NCI-H226 (cell line): ENCODE measurements at regions not wholly inside any gene's neighbourhood (a gene's known extent, or its start where the extent isn't known, plus 50 kb on each side); places are given as distances from the start of the nearest gene placed in this dataset.

Experiments used
- DNase-seq: peaks from one replicate; pipeline ENCODE4 v3.0.0-alpha.2; 2015

- no peak for DNase-seq
Observed at GRCh38 chr5:172568308-172568910, 72.7 kb upstream of the NEURL1B start.

- DNase-seq = no peak
Observed at GRCh38 chr5:172567843-172568242, 73.2 kb upstream of the NEURL1B start.

- no peak for DNase-seq
Observed at GRCh38 chr5:172567294-172567693, 73.8 kb upstream of the NEURL1B start.

GRCh38 chr5:172565931-172566665 lies 75.0 kb upstream of the NEURL1B start:
- no peak for DNase-seq

- DNase-seq = no peak
Observed at GRCh38 chr5:172565455-172565854, 75.6 kb upstream of the NEURL1B start.

- DNase-seq = no peak
Observed at GRCh38 chr5:172564883-172565282, 76.2 kb upstream of the NEURL1B start.

GRCh38 chr5:172564188-172564587 lies 76.9 kb upstream of the NEURL1B start:
- no peak for DNase-seq

GRCh38 chr5:172562443-172562842 lies 78.6 kb upstream of the NEURL1B start:
- no peak for DNase-seq

GRCh38 chr5:172561151-172561550 lies 79.9 kb upstream of the NEURL1B start:
- DNase-seq = no peak

- DNase-seq = peak; percentile 74
Observed at GRCh38 chr5:172559004-172559932, 81.8 kb upstream of the NEURL1B start.

- no peak for DNase-seq
Observed at GRCh38 chr5:172558076-172558976, 82.7 kb upstream of the NEURL1B start.

GRCh38 chr5:172556971-172557461 lies 84.0 kb upstream of the NEURL1B start:
- DNase-seq = no peak

- no peak for DNase-seq
Observed at GRCh38 chr5:172556262-172556661, 84.8 kb upstream of the NEURL1B start.

GRCh38 chr5:172554562-172554961 lies 86.5 kb upstream of the NEURL1B start:
- no peak for DNase-seq

GRCh38 chr5:172553903-172554302 lies 87.2 kb upstream of the NEURL1B start:
- DNase-seq = no peak

- DNase-seq = no peak
Observed at GRCh38 chr5:172553167-172553566, 87.9 kb upstream of the NEURL1B start.

GRCh38 chr5:172550996-172551395 lies 90.1 kb upstream of the NEURL1B start:
- no peak for DNase-seq

- DNase-seq = no peak
Observed at GRCh38 chr5:172550096-172550765, 90.8 kb upstream of the NEURL1B start.

GRCh38 chr5:172549696-172550095 lies 91.4 kb upstream of the NEURL1B start:
- no peak for DNase-seq

GRCh38 chr5:172548981-172549687 lies 91.9 kb upstream of the NEURL1B start:
- no peak for DNase-seq

GRCh38 chr5:172548311-172548731 lies 92.7 kb upstream of the NEURL1B start:
- no peak for DNase-seq
